ENCODE measurements at regions not wholly inside any gene's neighbourhood (a gene's known extent, or its start where the extent isn't known, plus 50 kb on each side); places are given as distances from the start of the nearest gene placed in this dataset.

DNA sequence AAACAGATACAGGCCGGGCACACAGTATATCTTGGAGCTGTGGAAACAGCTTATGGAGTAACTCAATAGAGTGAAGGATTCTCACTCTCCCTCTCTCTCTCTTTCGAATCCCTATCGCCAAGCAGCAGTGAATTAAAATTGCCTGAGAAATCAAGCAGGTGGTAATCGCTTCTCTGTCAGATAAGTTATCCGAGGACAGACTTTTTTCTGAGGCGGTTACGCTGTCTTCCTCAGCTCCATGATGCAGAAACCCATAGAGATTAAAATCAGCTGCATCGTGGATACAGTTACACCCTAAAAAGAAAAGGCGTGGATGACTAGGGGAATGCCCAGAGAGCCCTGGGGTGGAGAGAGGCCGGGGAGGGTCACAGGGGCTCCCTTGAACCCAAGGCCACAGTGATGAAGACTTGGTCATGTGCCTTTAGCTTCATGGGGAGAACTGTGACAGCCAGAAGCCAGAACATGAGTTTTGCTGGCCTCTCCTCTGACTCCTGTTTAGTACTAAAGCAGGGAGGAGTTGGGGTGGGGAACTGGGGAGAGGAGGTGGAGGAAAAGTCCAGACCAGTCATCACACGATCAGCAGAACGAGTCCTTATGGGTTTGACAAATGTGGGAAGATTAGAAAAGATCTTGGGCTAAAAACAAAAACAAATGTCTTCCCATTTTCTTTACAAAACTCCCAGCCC is 138.8 kb upstream of the JARID2 start:
- TF ChIP-seq, protein P1, sequence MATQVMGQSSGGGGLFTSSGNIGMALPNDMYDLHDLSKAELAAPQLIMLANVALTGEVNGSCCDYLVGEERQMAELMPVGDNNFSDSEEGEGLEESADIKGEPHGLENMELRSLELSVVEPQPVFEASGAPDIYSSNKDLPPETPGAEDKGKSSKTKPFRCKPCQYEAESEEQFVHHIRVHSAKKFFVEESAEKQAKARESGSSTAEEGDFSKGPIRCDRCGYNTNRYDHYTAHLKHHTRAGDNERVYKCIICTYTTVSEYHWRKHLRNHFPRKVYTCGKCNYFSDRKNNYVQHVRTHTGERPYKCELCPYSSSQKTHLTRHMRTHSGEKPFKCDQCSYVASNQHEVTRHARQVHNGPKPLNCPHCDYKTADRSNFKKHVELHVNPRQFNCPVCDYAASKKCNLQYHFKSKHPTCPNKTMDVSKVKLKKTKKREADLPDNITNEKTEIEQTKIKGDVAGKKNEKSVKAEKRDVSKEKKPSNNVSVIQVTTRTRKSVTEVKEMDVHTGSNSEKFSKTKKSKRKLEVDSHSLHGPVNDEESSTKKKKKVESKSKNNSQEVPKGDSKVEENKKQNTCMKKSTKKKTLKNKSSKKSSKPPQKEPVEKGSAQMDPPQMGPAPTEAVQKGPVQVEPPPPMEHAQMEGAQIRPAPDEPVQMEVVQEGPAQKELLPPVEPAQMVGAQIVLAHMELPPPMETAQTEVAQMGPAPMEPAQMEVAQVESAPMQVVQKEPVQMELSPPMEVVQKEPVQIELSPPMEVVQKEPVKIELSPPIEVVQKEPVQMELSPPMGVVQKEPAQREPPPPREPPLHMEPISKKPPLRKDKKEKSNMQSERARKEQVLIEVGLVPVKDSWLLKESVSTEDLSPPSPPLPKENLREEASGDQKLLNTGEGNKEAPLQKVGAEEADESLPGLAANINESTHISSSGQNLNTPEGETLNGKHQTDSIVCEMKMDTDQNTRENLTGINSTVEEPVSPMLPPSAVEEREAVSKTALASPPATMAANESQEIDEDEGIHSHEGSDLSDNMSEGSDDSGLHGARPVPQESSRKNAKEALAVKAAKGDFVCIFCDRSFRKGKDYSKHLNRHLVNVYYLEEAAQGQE (IDR thresholded peaks at IDR 0.05; ENCODE audit: insufficient read depth in 1 of 2, low read depth in 2 of 2, low read length in 2 of 2), result no peak
- no peak for TF ChIP-seq FOXP2 (optimal IDR thresholded peaks at IDR 0.05; ENCODE audit: borderline replicate concordance, extremely low read depth, extremely low read length, insufficient read depth)
- TF ChIP-seq POLR2AphosphoS5 (IDR thresholded peaks at IDR 0.05; ENCODE audit: low read depth, low read length), result no peak
- no peak for TF ChIP-seq SIN3A (IDR thresholded peaks at IDR 0.05; ENCODE audit: borderline replicate concordance, insufficient read depth, low read length)
- no peak for TF ChIP-seq TAF1 (IDR thresholded peaks at IDR 0.05; ENCODE audit: borderline replicate concordance, insufficient read depth, low read length)

DNA sequence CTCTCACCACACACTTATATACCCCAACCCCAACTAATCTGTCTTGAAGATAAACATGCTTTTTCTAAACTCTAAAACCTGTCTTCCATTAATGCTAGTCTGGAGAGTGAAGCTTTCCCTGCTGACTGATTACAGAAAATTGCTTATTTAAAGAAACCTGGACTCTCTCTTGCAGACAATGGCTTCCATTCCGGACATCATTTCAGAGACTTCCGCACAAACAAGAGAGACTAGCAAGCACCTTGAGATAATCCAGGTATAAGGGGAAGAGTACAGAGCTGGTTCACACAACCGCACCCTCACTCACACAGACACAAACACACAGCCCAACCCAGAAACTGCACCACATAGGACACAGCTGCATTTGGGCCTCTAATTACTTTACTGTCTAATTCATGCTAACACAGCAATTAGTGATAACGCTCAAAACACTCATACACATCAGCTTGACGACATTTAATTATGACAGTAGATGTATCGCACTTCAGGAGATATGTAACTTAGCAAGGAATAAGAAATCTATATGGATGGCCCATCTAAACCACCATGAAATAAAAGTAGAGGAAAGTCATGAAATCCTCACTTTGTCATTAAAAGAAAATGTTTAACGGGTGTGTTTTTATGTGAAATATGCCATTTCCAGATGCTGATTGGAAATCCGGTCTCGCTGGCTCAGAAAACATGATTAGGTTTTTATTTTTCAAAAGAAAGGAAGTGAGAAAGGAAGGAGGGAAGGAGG is 138.1 kb upstream of the JARID2 start:
- TF ChIP-seq, protein P1 (IDR thresholded peaks at IDR 0.05; ENCODE audit: insufficient read depth in 1 of 2, low read depth in 2 of 2, low read length in 2 of 2), result no peak
- TF ChIP-seq FOXP2 (optimal IDR thresholded peaks at IDR 0.05; ENCODE audit: borderline replicate concordance, extremely low read depth, extremely low read length, insufficient read depth) (no peak), TAF1 (IDR thresholded peaks at IDR 0.05; ENCODE audit: borderline replicate concordance, insufficient read depth, low read length) (no peak), SIN3A (IDR thresholded peaks at IDR 0.05; ENCODE audit: borderline replicate concordance, insufficient read depth, low read length) (no peak), POLR2AphosphoS5 (IDR thresholded peaks at IDR 0.05; ENCODE audit: low read depth, low read length) (no peak)

DNA sequence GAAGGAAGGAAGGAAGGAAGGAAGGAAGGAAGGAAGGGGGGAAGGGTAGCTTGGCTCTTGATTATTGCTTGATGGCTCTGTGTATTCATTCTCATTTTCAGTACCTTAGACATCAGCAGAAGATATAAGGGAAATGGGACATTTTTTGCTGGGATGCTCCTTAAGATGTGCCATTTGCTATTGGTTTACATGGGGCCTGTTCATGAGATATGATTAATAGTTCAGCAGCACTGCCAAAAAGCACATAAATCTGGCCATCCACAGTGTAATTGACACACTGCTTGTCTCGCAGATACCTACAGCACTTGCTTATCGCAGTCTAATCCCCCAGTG is 137.5 kb upstream of the JARID2 start:
- no peak for TF ChIP-seq TAF1 (IDR thresholded peaks at IDR 0.05; ENCODE audit: borderline replicate concordance, insufficient read depth, low read length)
- no peak for TF ChIP-seq SIN3A (IDR thresholded peaks at IDR 0.05; ENCODE audit: borderline replicate concordance, insufficient read depth, low read length)
- no peak for TF ChIP-seq FOXP2 (optimal IDR thresholded peaks at IDR 0.05; ENCODE audit: borderline replicate concordance, extremely low read depth, extremely low read length, insufficient read depth)
- TF ChIP-seq, protein P1 (IDR thresholded peaks at IDR 0.05; ENCODE audit: insufficient read depth in 1 of 2, low read depth in 2 of 2, low read length in 2 of 2), result no peak
- TF ChIP-seq POLR2AphosphoS5 (IDR thresholded peaks at IDR 0.05; ENCODE audit: low read depth, low read length), result no peak

DNA sequence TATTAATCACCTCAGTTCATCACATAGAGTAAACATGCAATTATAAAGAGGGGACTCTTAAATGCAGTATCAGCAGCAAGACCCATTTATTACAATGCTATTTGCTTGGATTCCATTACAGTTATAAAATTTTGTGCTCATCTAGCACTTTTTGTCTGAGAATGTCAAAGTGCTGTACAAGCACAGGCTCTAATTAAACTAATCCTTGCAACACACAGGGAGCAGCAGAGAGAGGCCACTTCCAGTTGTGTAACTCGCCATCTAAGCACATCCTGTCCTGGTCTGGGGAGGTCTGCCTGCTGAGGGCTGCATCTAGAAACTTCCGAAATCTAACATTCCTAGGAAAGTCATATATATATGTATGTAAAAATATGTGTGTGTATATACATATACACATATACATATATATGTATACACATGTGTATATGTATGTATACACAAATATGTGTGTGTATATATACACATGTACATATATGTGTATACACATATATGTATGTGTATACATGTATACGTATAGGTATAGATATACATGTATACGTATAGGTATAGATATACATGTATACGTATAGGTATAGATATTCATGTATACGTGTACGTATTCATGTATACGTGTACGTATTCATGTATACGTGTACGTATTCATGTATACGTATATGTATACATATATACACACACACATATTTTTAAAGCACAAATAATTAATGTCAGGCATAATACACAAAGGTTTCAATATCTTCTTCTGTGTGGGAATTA is 136.4 kb upstream of the JARID2 start:
- TF ChIP-seq TAF1 (IDR thresholded peaks at IDR 0.05; ENCODE audit: borderline replicate concordance, insufficient read depth, low read length) (no peak), FOXP2 (optimal IDR thresholded peaks at IDR 0.05; ENCODE audit: borderline replicate concordance, extremely low read depth, extremely low read length, insufficient read depth) (no peak), POLR2AphosphoS5 (IDR thresholded peaks at IDR 0.05; ENCODE audit: low read depth, low read length) (no peak), SIN3A (IDR thresholded peaks at IDR 0.05; ENCODE audit: borderline replicate concordance, insufficient read depth, low read length) (no peak)
- TF ChIP-seq, protein P1 (IDR thresholded peaks at IDR 0.05; ENCODE audit: insufficient read depth in 1 of 2, low read depth in 2 of 2, low read length in 2 of 2), result no peak
